ENCODE measurements at regions not wholly inside any gene's neighbourhood (a gene's known extent, or its start where the extent isn't known, plus 50 kb on each side); places are given as distances from the start of the nearest gene placed in this dataset.

DNA sequence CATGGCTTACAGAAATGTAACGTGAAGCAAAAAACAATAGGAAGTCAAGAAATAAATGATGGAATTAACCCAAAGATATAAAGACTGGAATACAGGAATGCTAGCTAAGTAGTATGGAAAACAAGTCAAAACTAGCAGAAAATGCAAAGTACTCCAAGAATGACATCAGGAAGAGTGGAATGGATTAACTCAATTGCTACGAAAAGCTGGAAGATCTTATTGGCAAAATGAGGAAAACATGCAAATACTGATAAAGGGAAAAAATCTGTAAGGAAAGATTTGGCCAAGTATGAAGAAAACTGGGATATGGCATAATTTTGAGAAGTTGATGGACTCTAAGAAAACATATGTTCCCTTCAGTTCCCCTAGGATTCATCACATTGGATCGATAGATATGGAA lies 324.5 kb upstream of the ZNF608 start:
- TF ChIP-seq, protein P1, sequence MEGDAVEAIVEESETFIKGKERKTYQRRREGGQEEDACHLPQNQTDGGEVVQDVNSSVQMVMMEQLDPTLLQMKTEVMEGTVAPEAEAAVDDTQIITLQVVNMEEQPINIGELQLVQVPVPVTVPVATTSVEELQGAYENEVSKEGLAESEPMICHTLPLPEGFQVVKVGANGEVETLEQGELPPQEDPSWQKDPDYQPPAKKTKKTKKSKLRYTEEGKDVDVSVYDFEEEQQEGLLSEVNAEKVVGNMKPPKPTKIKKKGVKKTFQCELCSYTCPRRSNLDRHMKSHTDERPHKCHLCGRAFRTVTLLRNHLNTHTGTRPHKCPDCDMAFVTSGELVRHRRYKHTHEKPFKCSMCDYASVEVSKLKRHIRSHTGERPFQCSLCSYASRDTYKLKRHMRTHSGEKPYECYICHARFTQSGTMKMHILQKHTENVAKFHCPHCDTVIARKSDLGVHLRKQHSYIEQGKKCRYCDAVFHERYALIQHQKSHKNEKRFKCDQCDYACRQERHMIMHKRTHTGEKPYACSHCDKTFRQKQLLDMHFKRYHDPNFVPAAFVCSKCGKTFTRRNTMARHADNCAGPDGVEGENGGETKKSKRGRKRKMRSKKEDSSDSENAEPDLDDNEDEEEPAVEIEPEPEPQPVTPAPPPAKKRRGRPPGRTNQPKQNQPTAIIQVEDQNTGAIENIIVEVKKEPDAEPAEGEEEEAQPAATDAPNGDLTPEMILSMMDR (IDR thresholded peaks at IDR 0.05), result no peak
- no peak for TF ChIP-seq POLR2A (IDR thresholded peaks at IDR 0.05)
